NCI-H187 (cell line): ENCODE measurements at regions not wholly inside any gene's neighbourhood (a gene's known extent, or its start where the extent isn't known, plus 50 kb on each side); places are given as distances from the start of the nearest gene placed in this dataset.
A peak's percentile ranks its signal among the peaks of the same experiment; 100 is the strongest.

Experiments used
- DNase-seq, 2 experiments: peaks; one replicate each; lab custom pipeline; 2025; lab: John Stamatoyannopoulos, UW

- no peak for DNase-seq
Observed at GRCh38 chr6:119602215-119603178, 252.9 kb upstream of the MAN1A1 start.

- no peak for DNase-seq
Observed at GRCh38 chr6:119598883-119599282, 249.3 kb upstream of the MAN1A1 start.

DNA sequence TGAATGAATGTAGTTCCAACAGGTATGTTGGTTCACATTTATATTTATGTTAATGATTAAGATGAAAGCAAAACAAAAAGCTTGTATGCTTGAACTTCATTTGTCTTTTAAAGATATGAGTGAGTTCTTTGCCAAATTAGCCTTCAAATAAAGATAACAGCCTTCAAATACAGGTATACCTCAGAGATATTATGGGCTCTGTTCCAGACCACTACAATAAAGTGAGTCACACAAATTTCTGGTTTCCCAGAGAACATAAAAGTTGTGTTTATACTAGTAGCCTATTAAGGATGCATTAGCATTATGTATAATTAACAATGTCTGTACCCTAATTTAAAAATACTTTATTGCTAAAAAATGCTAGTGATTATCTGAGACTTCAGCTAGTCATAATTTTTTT, 245.3 kb upstream of the MAN1A1 start:
- DNase-seq: no peak

DNA sequence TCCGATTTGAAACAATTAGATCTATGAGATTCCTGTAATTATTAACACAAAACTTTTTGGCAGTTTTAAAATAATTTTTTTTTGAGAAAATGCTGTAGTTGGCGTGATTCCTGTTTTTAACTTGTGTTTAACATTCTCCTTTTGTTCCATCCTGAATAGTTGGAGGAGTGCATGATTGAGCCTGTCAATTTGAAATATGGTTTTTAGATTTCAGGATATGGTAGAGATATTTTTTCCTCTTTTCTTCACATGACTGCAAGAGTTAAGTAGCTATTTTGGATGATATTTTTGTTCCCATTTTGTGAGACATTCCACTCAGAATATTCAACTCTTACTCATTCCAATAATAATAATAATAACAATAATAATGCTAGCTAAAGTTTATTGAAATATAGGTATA, 241.7 kb upstream of the MAN1A1 start:
- DNase-seq: no peak

GRCh38 chr6:119590066-119590465, 240.5 kb upstream of the MAN1A1 start:
- no peak for DNase-seq

DNA sequence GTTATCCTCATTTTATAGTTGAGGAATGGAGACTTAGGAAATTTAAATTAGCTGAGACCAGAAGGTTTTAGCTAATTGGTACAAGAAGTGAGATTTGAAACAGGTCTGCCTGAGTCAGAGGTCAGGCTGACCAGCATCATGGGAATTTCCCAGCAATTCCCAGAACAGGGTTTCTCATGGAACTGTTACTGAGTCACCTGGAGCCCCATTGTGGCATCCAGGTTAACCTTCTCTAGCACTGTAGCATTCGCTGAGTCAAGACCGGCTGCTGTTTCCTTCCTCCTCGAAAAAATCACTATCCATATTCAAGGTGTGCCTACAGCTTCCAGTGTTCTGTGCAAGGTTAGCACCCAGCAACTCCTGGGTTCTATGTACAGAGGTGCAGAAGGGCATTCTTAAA, 238.0 kb upstream of the MAN1A1 start:
- no peak for DNase-seq

GRCh38 chr6:119586250-119586882, 236.8 kb upstream of the MAN1A1 start:
- peak in 1 of 2 experiments; percentile 3 for DNase-seq

- DNase-seq: no peak
Observed at GRCh38 chr6:119584088-119584487, 234.5 kb upstream of the MAN1A1 start.

GRCh38 chr6:119581220-119581619, 231.7 kb upstream of the MAN1A1 start:
- DNase-seq: no peak

GRCh38 chr6:119575721-119576120, 226.2 kb upstream of the MAN1A1 start:
- no peak for DNase-seq

- no peak for DNase-seq
Observed at GRCh38 chr6:119568580-119568979, 219.0 kb upstream of the MAN1A1 start.

GRCh38 chr6:119566546-119567260, 217.1 kb upstream of the MAN1A1 start:
- no peak for DNase-seq

- DNase-seq: no peak
Observed at GRCh38 chr6:119565893-119566292, 216.3 kb upstream of the MAN1A1 start.

DNA sequence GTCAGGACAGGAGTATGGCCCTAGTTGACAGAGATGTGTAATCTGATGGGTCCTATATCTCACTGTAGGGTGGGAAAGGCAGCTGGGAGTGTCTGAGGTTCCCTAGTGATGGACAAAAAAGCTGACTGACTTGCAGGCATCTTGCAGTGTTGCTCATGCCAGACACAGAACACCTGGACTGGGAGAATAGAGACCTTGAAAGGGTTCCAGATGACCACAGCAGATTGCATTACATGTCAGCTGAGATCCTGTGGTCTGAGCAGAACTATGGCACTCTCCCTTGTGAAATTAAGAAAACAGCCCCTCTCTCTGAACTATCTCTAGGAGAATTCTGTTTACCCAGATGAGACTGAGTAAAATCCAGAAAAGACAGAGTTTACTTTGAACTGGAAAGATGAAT, 212.6 kb upstream of the MAN1A1 start:
- DNase-seq: no peak

- DNase-seq: no peak
Observed at GRCh38 chr6:119559586-119559985, 210.0 kb upstream of the MAN1A1 start.

DNA sequence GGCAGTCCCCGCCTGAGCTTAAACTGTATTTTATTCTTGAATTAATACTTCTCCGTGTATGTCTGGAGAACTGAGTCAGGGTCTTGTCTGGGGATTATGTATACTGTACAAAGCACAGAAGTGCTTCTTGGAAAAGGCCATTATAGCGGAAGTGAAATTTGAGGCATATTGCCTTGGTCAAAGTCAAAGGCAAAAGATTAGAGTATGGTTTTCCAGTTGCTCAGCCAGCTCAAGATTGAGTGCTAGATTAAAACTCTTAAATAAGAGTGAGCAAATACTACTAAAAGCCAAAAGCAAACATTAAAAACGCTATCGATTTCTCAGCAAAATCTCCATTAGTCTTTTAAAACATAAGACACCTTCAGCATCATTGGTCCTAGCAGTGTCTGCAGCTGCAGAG, 207.7 kb upstream of the MAN1A1 start:
- no peak for DNase-seq

- DNase-seq: no peak
Observed at GRCh38 chr6:119552021-119552420, 202.5 kb upstream of the MAN1A1 start.

GRCh38 chr6:119547024-119547423, 197.5 kb upstream of the MAN1A1 start:
- no peak for DNase-seq

- no peak for DNase-seq
Observed at GRCh38 chr6:119545245-119545644, 195.7 kb upstream of the MAN1A1 start.

GRCh38 chr6:119544325-119545175, 195.0 kb upstream of the MAN1A1 start:
- no peak for DNase-seq

DNA sequence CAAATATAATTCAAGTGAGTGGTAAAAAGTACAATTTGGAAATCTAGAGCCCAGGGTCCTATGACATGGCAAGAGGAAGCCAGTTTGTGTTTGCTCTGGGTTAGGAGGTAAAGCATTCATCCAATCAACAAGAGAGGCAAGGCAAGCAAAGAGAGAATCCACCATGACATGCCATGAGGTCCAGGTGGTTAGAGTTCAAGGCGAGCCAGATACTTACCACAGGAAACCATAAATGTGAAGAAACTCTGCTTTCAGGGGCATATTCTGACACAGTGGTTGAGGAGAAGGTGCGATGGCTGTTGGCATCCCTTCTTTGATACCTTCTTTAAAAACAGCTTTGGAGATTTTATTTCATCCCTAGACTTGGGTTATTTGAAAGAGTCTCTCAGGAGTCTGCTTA, 193.8 kb upstream of the MAN1A1 start:
- DNase-seq: no peak

- no peak for DNase-seq
Observed at GRCh38 chr6:119542037-119542436, 192.5 kb upstream of the MAN1A1 start.
